ENCODE measurements at regions not wholly inside any gene's neighbourhood (a gene's known extent, or its start where the extent isn't known, plus 50 kb on each side); places are given as distances from the start of the nearest gene placed in this dataset.

- no peak for DNase-seq (ENCODE audit: low read depth)
- no peak for TF ChIP-seq CTCF (conservative IDR thresholded peaks at IDR 0.05; ENCODE audit: control insufficient read depth, insufficient read depth, low read depth, low read length)
- no peak overlapping the region for H3K4me3 ChIP-seq (ENCODE audit: control insufficient read depth, low read depth, low read length)
Measured at GRCh38 chr13:57073983-57074382, 66.7 kb upstream of the PRR20A start.

- DNase-seq (ENCODE audit: low read depth): no peak
- H3K4me3 ChIP-seq (ENCODE audit: control insufficient read depth, low read depth, low read length): no peak overlapping the region
- TF ChIP-seq CTCF (conservative IDR thresholded peaks at IDR 0.05; ENCODE audit: control insufficient read depth, insufficient read depth, low read depth, low read length): no peak
Measured at GRCh38 chr13:57075588-57075987, 65.1 kb upstream of the PRR20A start.

- H3K4me3 ChIP-seq (ENCODE audit: control insufficient read depth, low read depth, low read length): no peak overlapping the region
- no peak for DNase-seq (ENCODE audit: low read depth)
- no peak for TF ChIP-seq CTCF (conservative IDR thresholded peaks at IDR 0.05; ENCODE audit: control insufficient read depth, insufficient read depth, low read depth, low read length)
Measured at GRCh38 chr13:57087006-57087405, 53.7 kb upstream of the PRR20A start.

All from fibroblast of mammary gland (primary cell).